ENCODE measurements at regions not wholly inside any gene's neighbourhood (a gene's known extent, or its start where the extent isn't known, plus 50 kb on each side); places are given as distances from the start of the nearest gene placed in this dataset.

DNA sequence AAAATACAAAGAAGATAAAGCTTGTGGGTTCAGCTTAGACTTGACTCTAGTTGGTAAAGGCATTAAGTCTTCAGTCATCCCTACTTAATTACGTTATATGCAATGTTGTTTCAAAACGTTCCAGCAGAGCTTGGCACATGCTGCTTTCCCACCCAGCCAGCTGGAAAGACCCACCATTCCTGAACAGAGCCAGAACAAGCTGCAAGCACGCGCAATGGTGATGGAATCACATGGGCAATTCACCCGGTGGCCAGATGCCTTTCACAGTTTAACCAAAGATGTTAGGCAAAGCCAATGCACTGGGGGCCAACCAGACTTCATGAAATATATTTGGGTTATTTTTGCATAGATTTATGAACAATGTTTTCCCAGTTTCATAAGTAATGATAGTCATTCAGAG lies 123.4 kb upstream of the CDH20 start:
- TF ChIP-seq POLR2A (IDR thresholded peaks at IDR 0.05; ENCODE audit: low read length) (no peak), GATA1 (IDR thresholded peaks at IDR 0.05; ENCODE audit: low read depth, low read length) (no peak)
